ENCODE measurements at regions not wholly inside any gene's neighbourhood (a gene's known extent, or its start where the extent isn't known, plus 50 kb on each side); places are given as distances from the start of the nearest gene placed in this dataset.

DNA sequence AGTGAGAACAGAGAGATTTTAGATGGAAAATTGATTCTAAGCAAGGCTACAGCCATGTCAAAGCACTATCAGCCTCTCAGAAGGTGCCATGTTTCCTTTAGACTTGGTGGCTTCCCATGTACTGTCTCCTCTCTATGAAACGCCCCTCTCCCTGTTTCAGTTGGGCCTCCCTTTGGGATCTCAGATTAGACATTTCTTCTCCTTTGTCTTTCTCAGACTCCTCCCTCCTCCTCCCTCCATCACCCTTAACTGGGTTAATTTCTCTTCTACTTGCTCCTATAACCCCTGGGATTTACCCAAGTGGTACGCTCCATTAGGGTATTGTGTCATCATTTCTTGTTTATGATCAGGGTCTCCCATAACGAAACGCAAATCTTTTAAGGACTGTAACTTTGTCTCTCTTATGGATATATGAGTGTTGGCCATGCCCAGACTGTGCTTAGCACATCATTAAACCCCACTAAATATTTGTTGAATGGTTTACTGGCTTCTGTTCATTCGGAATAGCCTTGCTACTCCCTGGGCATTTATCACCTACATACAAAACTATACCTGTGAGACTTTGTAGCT, 106.8 kb downstream of the FAM9B start:
- Histone ChIP-seq H4K20me1 (ENCODE audit: insufficient read depth, low read length) (no peaks in the 10 kb centered on the region), H3K9me3 (ENCODE audit: low read depth, low read length) (no peaks in the 10 kb centered on the region), H3K27ac (ENCODE audit: low read depth, low read length) (no peak overlapping the region), H3K79me2 (ENCODE audit: insufficient read depth, low read length) (no peaks in the 10 kb centered on the region), H3K36me3 (ENCODE audit: insufficient read depth, low read length) (no peaks in the 10 kb centered on the region), H3K4me2 (ENCODE audit: insufficient read depth, low read length) (no peak overlapping the region), H2AFZ (ENCODE audit: low read length) (no peak overlapping the region), H3K27me3 (ENCODE audit: insufficient read depth, low read length) (no peaks in the 10 kb centered on the region), H3K4me3 (ENCODE audit: insufficient read depth, low read length) (no peak overlapping the region), H3K4me1 (ENCODE audit: insufficient read depth, low read length) (no peaks in the 10 kb centered on the region)
- TF ChIP-seq, protein P1, sequence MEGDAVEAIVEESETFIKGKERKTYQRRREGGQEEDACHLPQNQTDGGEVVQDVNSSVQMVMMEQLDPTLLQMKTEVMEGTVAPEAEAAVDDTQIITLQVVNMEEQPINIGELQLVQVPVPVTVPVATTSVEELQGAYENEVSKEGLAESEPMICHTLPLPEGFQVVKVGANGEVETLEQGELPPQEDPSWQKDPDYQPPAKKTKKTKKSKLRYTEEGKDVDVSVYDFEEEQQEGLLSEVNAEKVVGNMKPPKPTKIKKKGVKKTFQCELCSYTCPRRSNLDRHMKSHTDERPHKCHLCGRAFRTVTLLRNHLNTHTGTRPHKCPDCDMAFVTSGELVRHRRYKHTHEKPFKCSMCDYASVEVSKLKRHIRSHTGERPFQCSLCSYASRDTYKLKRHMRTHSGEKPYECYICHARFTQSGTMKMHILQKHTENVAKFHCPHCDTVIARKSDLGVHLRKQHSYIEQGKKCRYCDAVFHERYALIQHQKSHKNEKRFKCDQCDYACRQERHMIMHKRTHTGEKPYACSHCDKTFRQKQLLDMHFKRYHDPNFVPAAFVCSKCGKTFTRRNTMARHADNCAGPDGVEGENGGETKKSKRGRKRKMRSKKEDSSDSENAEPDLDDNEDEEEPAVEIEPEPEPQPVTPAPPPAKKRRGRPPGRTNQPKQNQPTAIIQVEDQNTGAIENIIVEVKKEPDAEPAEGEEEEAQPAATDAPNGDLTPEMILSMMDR (IDR thresholded peaks at IDR 0.05; ENCODE audit: extremely low read depth, low read depth, low read length), result no peak
- DNase-seq (ENCODE audit: insufficient read length, low spot score, missing footprints), result no peak

DNA sequence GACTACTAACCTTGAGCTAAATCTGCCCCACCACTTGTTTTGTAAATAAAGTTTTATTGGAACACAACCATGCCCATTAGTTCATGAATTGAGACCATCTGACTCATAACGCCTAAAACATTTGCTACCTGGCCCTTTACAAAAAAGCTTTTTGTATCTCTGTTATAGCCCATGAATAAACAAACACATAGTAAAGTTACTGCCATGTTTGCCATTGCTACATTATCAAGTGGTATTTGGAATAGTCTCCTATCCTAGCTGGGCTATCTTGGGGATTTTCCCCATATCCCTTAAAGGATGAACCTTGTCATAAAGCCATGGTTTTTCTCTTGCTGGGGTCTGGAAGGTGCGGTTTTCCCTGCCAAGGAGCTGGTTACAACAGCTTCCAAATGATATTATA, 112.3 kb downstream of the FAM9B start:
- no peak overlapping the region for H3K4me3 ChIP-seq (ENCODE audit: insufficient read depth, low read length)
- H3K4me2 ChIP-seq (ENCODE audit: insufficient read depth, low read length), result no peak overlapping the region
- H3K27ac ChIP-seq (ENCODE audit: low read depth, low read length), result no peak overlapping the region
- no peaks in the 10 kb centered on the region for H3K36me3 ChIP-seq (ENCODE audit: insufficient read depth, low read length)
- no peaks in the 10 kb centered on the region for H4K20me1 ChIP-seq (ENCODE audit: insufficient read depth, low read length)
- H3K4me1 ChIP-seq (ENCODE audit: insufficient read depth, low read length), result no peaks in the 10 kb centered on the region
- no peak overlapping the region for H2AFZ ChIP-seq (ENCODE audit: low read length)
- no peaks in the 10 kb centered on the region for H3K9me3 ChIP-seq (ENCODE audit: low read depth, low read length)
- H3K79me2 ChIP-seq (ENCODE audit: insufficient read depth, low read length), result no peaks in the 10 kb centered on the region
- TF ChIP-seq, protein P1 (IDR thresholded peaks at IDR 0.05; ENCODE audit: extremely low read depth, low read depth, low read length), result no peak
- DNase-seq (ENCODE audit: insufficient read length, low spot score, missing footprints), result no peak
- H3K27me3 ChIP-seq (ENCODE audit: insufficient read depth, low read length), result no peaks in the 10 kb centered on the region

DNA sequence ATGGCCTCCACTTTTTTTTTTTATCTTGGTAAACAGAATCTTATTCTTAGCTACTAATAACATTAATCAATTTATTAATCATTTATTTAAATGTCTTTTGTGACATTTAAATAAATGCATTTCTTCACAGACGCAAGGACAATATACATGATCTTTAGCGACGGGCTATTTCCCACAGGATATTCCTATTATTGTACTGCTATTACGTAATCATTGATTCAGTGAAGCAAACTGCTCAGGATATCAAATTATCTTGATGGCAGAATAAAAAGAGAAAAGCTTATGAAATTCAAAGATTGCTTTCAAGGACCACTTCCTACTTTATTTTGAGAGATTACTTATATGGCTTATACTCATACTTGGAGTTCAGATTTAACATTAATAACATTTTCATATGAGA, 114.1 kb downstream of the FAM9B start:
- Histone ChIP-seq H3K4me3 (ENCODE audit: insufficient read depth, low read length) (no peak overlapping the region), H3K27me3 (ENCODE audit: insufficient read depth, low read length) (no peaks in the 10 kb centered on the region), H3K4me1 (ENCODE audit: insufficient read depth, low read length) (no peaks in the 10 kb centered on the region), H3K79me2 (ENCODE audit: insufficient read depth, low read length) (no peaks in the 10 kb centered on the region), H3K9me3 (ENCODE audit: low read depth, low read length) (no peaks in the 10 kb centered on the region), H2AFZ (ENCODE audit: low read length) (no peak overlapping the region), H3K36me3 (ENCODE audit: insufficient read depth, low read length) (no peaks in the 10 kb centered on the region), H3K27ac (ENCODE audit: low read depth, low read length) (no peak overlapping the region), H4K20me1 (ENCODE audit: insufficient read depth, low read length) (no peaks in the 10 kb centered on the region), H3K4me2 (ENCODE audit: insufficient read depth, low read length) (no peak overlapping the region)
- no peak for DNase-seq (ENCODE audit: insufficient read length, low spot score, missing footprints)
- TF ChIP-seq, protein P1 (IDR thresholded peaks at IDR 0.05; ENCODE audit: extremely low read depth, low read depth, low read length), result no peak

DNA sequence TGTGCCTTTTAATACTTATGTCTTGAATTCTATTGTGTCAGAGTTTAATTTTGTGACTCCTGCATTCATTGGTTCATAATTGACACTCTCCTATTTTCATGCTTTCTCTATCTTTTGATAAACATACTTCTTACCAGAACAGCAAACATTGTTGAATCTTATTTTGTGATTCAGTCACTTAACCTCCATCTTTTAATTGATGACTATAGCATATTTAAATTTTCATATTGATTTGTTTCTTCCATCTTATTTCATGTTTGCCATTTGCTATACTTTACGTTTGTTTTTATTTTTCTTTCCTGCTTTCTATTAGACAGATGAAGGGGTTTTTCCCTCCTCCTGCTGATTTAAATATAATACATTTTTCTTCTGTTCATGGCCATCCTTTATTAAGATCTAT, 115.5 kb upstream of the FAM9A start:
- Histone ChIP-seq H3K4me1 (ENCODE audit: insufficient read depth, low read length) (peaks cover 4% of the 10 kb centered on the region), H3K36me3 (ENCODE audit: insufficient read depth, low read length) (no peaks in the 10 kb centered on the region), H3K79me2 (ENCODE audit: insufficient read depth, low read length) (no peaks in the 10 kb centered on the region), H3K27ac (ENCODE audit: low read depth, low read length) (no peak overlapping the region), H3K4me3 (ENCODE audit: insufficient read depth, low read length) (no peak overlapping the region), H3K27me3 (ENCODE audit: insufficient read depth, low read length) (no peaks in the 10 kb centered on the region), H4K20me1 (ENCODE audit: insufficient read depth, low read length) (no peaks in the 10 kb centered on the region), H2AFZ (ENCODE audit: low read length) (no peak overlapping the region), H3K9me3 (ENCODE audit: low read depth, low read length) (no peaks in the 10 kb centered on the region), H3K4me2 (ENCODE audit: insufficient read depth, low read length) (no peak overlapping the region)
- TF ChIP-seq, protein P1 (IDR thresholded peaks at IDR 0.05; ENCODE audit: extremely low read depth, low read depth, low read length), result no peak
- no peak for DNase-seq (ENCODE audit: insufficient read length, low spot score, missing footprints)
